Activated CD4-positive, alpha-beta T cell treated with anti-CD3 and anti-CD28 coated beads, Interleukin-2, amount 10 ng/mL, durations not matched to agents 24 days and 14 days (primary cell): ENCODE measurements at regions not wholly inside any gene's neighbourhood (a gene's known extent, or its start where the extent isn't known, plus 50 kb on each side); places are given as distances from the start of the nearest gene placed in this dataset.
"Not testable (repeated sequence)": the region's sequence is repeated elsewhere in the genome, so short reads cannot be mapped to it uniquely, and the experiment has no call there.

Experiments
- DNase-seq: peaks from one replicate; pipeline ENCODE4 v3.0.0; 2022
- H3K27ac Mint-ChIP-seq: one replicate; pipeline ENCODE4 v1.8.0; 2022; ENCODE audit warnings: mild to moderate bottlenecking, mixed read lengths
- H3K27me3 Mint-ChIP-seq: one replicate; pipeline ENCODE4 v1.8.0; 2022; ENCODE audit warnings: mixed read lengths
- H3K36me3 Mint-ChIP-seq: one replicate; pipeline ENCODE4 v1.8.0; 2022; ENCODE audit warnings: low read depth, mild to moderate bottlenecking, mixed read lengths
- H3K4me1 Mint-ChIP-seq: one replicate; pipeline ENCODE4 v1.8.0; 2021; ENCODE audit warnings: mixed read lengths
- H3K4me3 Mint-ChIP-seq: one replicate; pipeline ENCODE4 v1.8.0; 2022; ENCODE audit warnings: mild to moderate bottlenecking, moderate library complexity, mixed read lengths
- H3K9me3 Mint-ChIP-seq: one replicate; pipeline ENCODE4 v1.8.0; 2021; ENCODE audit warnings: mixed read lengths
- intact Hi-C: fragments of 100-400 bp; cut with micrococcal nuclease; formaldehyde crosslinking; loops from one replicate; pipeline ENCODE4 v1.15.1; 2023

- no peaks in the 10 kb centered on the region for H3K36me3 Mint-ChIP-seq
- intact Hi-C loops, result no loop called here
- no peak overlapping the region for H3K4me3 Mint-ChIP-seq
- no peak overlapping the region for H3K27ac Mint-ChIP-seq
- H3K9me3 Mint-ChIP-seq, result peaks cover 4% of the 10 kb centered on the region
- no peaks in the 10 kb centered on the region for H3K4me1 Mint-ChIP-seq
- no peak for DNase-seq
- no peaks in the 10 kb centered on the region for H3K27me3 Mint-ChIP-seq
Observed at GRCh38 chr5:136749016-136749415, 383.7 kb upstream of the TRPC7 start.

- intact Hi-C loops, result no loop called here
- Mint-ChIP-seq H3K4me1 (no peaks in the 10 kb centered on the region), H3K27me3 (no peaks in the 10 kb centered on the region), H3K9me3 (peaks cover 15% of the 10 kb centered on the region), H3K36me3 (no peaks in the 10 kb centered on the region), H3K27ac (no peak overlapping the region), H3K4me3 (no peak overlapping the region)
- no peak for DNase-seq
Observed at GRCh38 chr5:136743052-136743451, 377.7 kb upstream of the TRPC7 start.

- no peak overlapping the region for H3K4me3 Mint-ChIP-seq
- no peaks in the 10 kb centered on the region for H3K36me3 Mint-ChIP-seq
- H3K4me1 Mint-ChIP-seq, result no peaks in the 10 kb centered on the region
- DNase-seq, result no peak
- peaks cover 16% of the 10 kb centered on the region for H3K9me3 Mint-ChIP-seq
- no peak overlapping the region for H3K27ac Mint-ChIP-seq
- no peaks in the 10 kb centered on the region for H3K27me3 Mint-ChIP-seq
- intact Hi-C loops, result no loop called here
Observed at GRCh38 chr5:136740228-136740627, 374.9 kb upstream of the TRPC7 start.

- H3K4me3 Mint-ChIP-seq, DNase-seq, H3K27ac Mint-ChIP-seq, H3K4me1 Mint-ChIP-seq, H3K36me3 Mint-ChIP-seq, intact Hi-C loops, H3K27me3 Mint-ChIP-seq: not testable (repeated sequence)
- H3K9me3 Mint-ChIP-seq, result peaks cover 12% of the 10 kb centered on the region
Observed at GRCh38 chr5:136739271-136739670, 373.9 kb upstream of the TRPC7 start.

GRCh38 chr5:136738829-136739228 is 373.5 kb upstream of the TRPC7 start:
- Mint-ChIP-seq H3K27ac (no peak overlapping the region), H3K36me3 (no peaks in the 10 kb centered on the region), H3K27me3 (no peaks in the 10 kb centered on the region), H3K4me1 (no peaks in the 10 kb centered on the region), H3K9me3 (peaks cover 12% of the 10 kb centered on the region), H3K4me3 (no peak overlapping the region)
- intact Hi-C loops, result no loop called here
- no peak for DNase-seq

GRCh38 chr5:136736021-136736420 is 370.7 kb upstream of the TRPC7 start:
- Mint-ChIP-seq H3K4me1 (no peaks in the 10 kb centered on the region), H3K36me3 (no peaks in the 10 kb centered on the region), H3K4me3 (no peak overlapping the region), H3K9me3 (peaks cover 7% of the 10 kb centered on the region), H3K27ac (no peak overlapping the region), H3K27me3 (no peaks in the 10 kb centered on the region)
- no peak for DNase-seq
- intact Hi-C loops, result no loop called here

GRCh38 chr5:136735611-136736010 is 370.3 kb upstream of the TRPC7 start:
- H3K4me1 Mint-ChIP-seq, H3K27me3 Mint-ChIP-seq, H3K4me3 Mint-ChIP-seq, H3K9me3 Mint-ChIP-seq, intact Hi-C loops, DNase-seq, H3K27ac Mint-ChIP-seq, H3K36me3 Mint-ChIP-seq: not testable (repeated sequence)

GRCh38 chr5:136734628-136735027 is 369.3 kb upstream of the TRPC7 start:
- no peaks in the 10 kb centered on the region for H3K36me3 Mint-ChIP-seq
- H3K27ac Mint-ChIP-seq, result no peak overlapping the region
- no peak overlapping the region for H3K4me3 Mint-ChIP-seq
- H3K27me3 Mint-ChIP-seq, result no peaks in the 10 kb centered on the region
- no peaks in the 10 kb centered on the region for H3K4me1 Mint-ChIP-seq
- H3K9me3 Mint-ChIP-seq, result peaks cover 7% of the 10 kb centered on the region
- no peak for DNase-seq
- intact Hi-C loops, result no loop called here

GRCh38 chr5:136732751-136733150 is 367.4 kb upstream of the TRPC7 start:
- H3K4me3 Mint-ChIP-seq, result no peak overlapping the region
- no peaks in the 10 kb centered on the region for H3K27me3 Mint-ChIP-seq
- no peaks in the 10 kb centered on the region for H3K4me1 Mint-ChIP-seq
- H3K27ac Mint-ChIP-seq, result no peak overlapping the region
- intact Hi-C loops, result no loop called here
- H3K9me3 Mint-ChIP-seq, result no peaks in the 10 kb centered on the region
- no peaks in the 10 kb centered on the region for H3K36me3 Mint-ChIP-seq
- no peak for DNase-seq

- Mint-ChIP-seq H3K4me1 (no peaks in the 10 kb centered on the region), H3K9me3 (no peaks in the 10 kb centered on the region), H3K27me3 (no peaks in the 10 kb centered on the region), H3K4me3 (no peak overlapping the region), H3K27ac (no peak overlapping the region), H3K36me3 (no peaks in the 10 kb centered on the region)
- intact Hi-C loops, result no loop called here
- no peak for DNase-seq
Observed at GRCh38 chr5:136731241-136731900, 366.0 kb upstream of the TRPC7 start.

GRCh38 chr5:136730426-136730825 is 365.1 kb upstream of the TRPC7 start:
- Mint-ChIP-seq H3K36me3 (no peaks in the 10 kb centered on the region), H3K27ac (no peak overlapping the region), H3K27me3 (no peaks in the 10 kb centered on the region), H3K4me1 (no peaks in the 10 kb centered on the region), H3K4me3 (no peak overlapping the region), H3K9me3 (no peaks in the 10 kb centered on the region)
- intact Hi-C loops, result no loop called here
- DNase-seq, result no peak

- H3K36me3 Mint-ChIP-seq, result no peaks in the 10 kb centered on the region
- no peaks in the 10 kb centered on the region for H3K4me1 Mint-ChIP-seq
- no peaks in the 10 kb centered on the region for H3K9me3 Mint-ChIP-seq
Observed at GRCh38 chr5:136729901-136730355, 364.6 kb upstream of the TRPC7 start.

GRCh38 chr5:136726506-136726905 is 361.2 kb upstream of the TRPC7 start:
- no peaks in the 10 kb centered on the region for H3K36me3 Mint-ChIP-seq
- no peaks in the 10 kb centered on the region for H3K27me3 Mint-ChIP-seq
- DNase-seq, result no peak
- no peaks in the 10 kb centered on the region for H3K9me3 Mint-ChIP-seq
- H3K27ac Mint-ChIP-seq, result no peak overlapping the region
- H3K4me1 Mint-ChIP-seq, result no peaks in the 10 kb centered on the region
- H3K4me3 Mint-ChIP-seq, result no peak overlapping the region
- intact Hi-C loops, result no loop called here

More at GRCh38 chr5:136729901-136730355, 364.6 kb upstream of the TRPC7 start:
- no peak overlapping the region for H3K27ac Mint-ChIP-seq
- H3K4me3 Mint-ChIP-seq, result no peak overlapping the region
- intact Hi-C loops, result no loop called here
- DNase-seq, result no peak
- H3K27me3 Mint-ChIP-seq, result no peaks in the 10 kb centered on the region

GRCh38 chr5:136724161-136724560 is 358.8 kb upstream of the TRPC7 start:
- Mint-ChIP-seq H3K9me3 (no peaks in the 10 kb centered on the region), H3K27ac (no peak overlapping the region)

GRCh38 chr5:136722581-136722980 is 357.2 kb upstream of the TRPC7 start:
- Mint-ChIP-seq H3K27ac (no peak overlapping the region), H3K9me3 (no peaks in the 10 kb centered on the region), H3K4me1 (no peaks in the 10 kb centered on the region), H3K27me3 (no peaks in the 10 kb centered on the region), H3K36me3 (no peaks in the 10 kb centered on the region), H3K4me3 (no peak overlapping the region)
- intact Hi-C loops, result no loop called here
- no peak for DNase-seq

More at GRCh38 chr5:136724161-136724560, 358.8 kb upstream of the TRPC7 start:
- no peaks in the 10 kb centered on the region for H3K36me3 Mint-ChIP-seq
- no peaks in the 10 kb centered on the region for H3K27me3 Mint-ChIP-seq
- intact Hi-C loops, result no loop called here
- no peaks in the 10 kb centered on the region for H3K4me1 Mint-ChIP-seq
- no peak overlapping the region for H3K4me3 Mint-ChIP-seq
- no peak for DNase-seq
